ENCODE measurements at regions not wholly inside any gene's neighbourhood (a gene's known extent, or its start where the extent isn't known, plus 50 kb on each side); places are given as distances from the start of the nearest gene placed in this dataset.

GRCh38 chr9:13503599-13503998, 224.1 kb upstream of the MPDZ start:
- no peak overlapping the region for H3K9ac ChIP-seq (ENCODE audit: insufficient read depth in 1 of 2, low read depth in 2 of 2, low read length in 2 of 2)
- H3K4me3 ChIP-seq: no peak overlapping the region
- H3K9me3 ChIP-seq (replicated peaks; ENCODE audit: control insufficient read depth, insufficient read depth, low read depth, low read length): no peaks in the 10 kb centered on the region
- intact Hi-C loops (cut with micrococcal nuclease) (no loop called here), in situ Hi-C loops (cut with MboI) (no loop called here)
- WGBS (ENCODE audit: insufficient coverage, low coverage, missing lambda C conversion rate): 4% methylated on average over 2 of the region's 2 CpGs
- DNase-seq (ENCODE audit: extremely low read depth in 1 of 4, low spot score in 3 of 4): no peak
- no peaks in the 10 kb centered on the region for H3K4me1 ChIP-seq (replicated peaks in 1 of 2; ENCODE audit: control insufficient read depth in 2 of 2, insufficient read depth in 2 of 2, low read length in 2 of 2)
- H3K4me2 ChIP-seq (ENCODE audit: insufficient read depth, low read length): no peak overlapping the region
- ATAC-seq: no peak
- H3K27me3 ChIP-seq (ENCODE audit: control insufficient read depth in 2 of 2, insufficient read depth in 2 of 2, low read length in 2 of 2): no peaks in the 10 kb centered on the region
- no peak overlapping the region for H2AFZ ChIP-seq (ENCODE audit: low read depth, low read length)
- FAIRE-seq: no peak
- POLR2A ChIA-PET: no interaction called here
- no peaks in the 10 kb centered on the region for H3K9me1 ChIP-seq (ENCODE audit: control insufficient read depth, insufficient read depth, low read length)
- no peaks in the 10 kb centered on the region for H3K36me3 ChIP-seq (ENCODE audit: control insufficient read depth, insufficient read depth, low read length)
- CTCF ChIA-PET (ENCODE audit: low intra/inter-chr PET ratio): no interaction called here
- H3K27ac ChIP-seq (ENCODE audit: extremely low read depth, low read depth, low read length): no peak overlapping the region
- H3K79me2 ChIP-seq (ENCODE audit: control insufficient read depth, insufficient read depth, low read length): no peaks in the 10 kb centered on the region
- BruUV-seq (replicated peaks): no TSS peak
- no peaks in the 10 kb centered on the region for H4K20me1 ChIP-seq (replicated peaks; ENCODE audit: control insufficient read depth, insufficient read depth, low read length)
- TF ChIP-seq NR0B1 (IDR thresholded peaks at IDR 0.05; ENCODE audit: partially characterized antibody) (no peak), ZBTB11 (CRISPR knock-in tag; IDR thresholded peaks at IDR 0.05) (no peak), RNF2 (IDR thresholded peaks at IDR 0.05) (no peak), ZNF436 (CRISPR knock-in tag; IDR thresholded peaks at IDR 0.05) (no peak), HSF4 (CRISPR knock-in tag; IDR thresholded peaks at IDR 0.05; ENCODE audit: borderline replicate concordance) (no peak), ZNF239 (CRISPR knock-in tag; IDR thresholded peaks at IDR 0.05) (no peak)
- TF ChIP-seq, protein P1, sequence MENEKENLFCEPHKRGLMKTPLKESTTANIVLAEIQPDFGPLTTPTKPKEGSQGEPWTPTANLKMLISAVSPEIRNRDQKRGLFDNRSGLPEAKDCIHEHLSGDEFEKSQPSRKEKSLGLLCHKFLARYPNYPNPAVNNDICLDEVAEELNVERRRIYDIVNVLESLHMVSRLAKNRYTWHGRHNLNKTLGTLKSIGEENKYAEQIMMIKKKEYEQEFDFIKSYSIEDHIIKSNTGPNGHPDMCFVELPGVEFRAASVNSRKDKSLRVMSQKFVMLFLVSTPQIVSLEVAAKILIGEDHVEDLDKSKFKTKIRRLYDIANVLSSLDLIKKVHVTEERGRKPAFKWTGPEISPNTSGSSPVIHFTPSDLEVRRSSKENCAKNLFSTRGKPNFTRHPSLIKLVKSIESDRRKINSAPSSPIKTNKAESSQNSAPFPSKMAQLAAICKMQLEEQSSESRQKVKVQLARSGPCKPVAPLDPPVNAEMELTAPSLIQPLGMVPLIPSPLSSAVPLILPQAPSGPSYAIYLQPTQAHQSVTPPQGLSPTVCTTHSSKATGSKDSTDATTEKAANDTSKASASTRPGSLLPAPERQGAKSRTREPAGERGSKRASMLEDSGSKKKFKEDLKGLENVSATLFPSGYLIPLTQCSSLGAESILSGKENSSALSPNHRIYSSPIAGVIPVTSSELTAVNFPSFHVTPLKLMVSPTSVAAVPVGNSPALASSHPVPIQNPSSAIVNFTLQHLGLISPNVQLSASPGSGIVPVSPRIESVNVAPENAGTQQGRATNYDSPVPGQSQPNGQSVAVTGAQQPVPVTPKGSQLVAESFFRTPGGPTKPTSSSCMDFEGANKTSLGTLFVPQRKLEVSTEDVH (IDR thresholded peaks at IDR 0.05; ENCODE audit: low read depth, partially characterized antibody): no peak
- TF ChIP-seq, protein P2, sequence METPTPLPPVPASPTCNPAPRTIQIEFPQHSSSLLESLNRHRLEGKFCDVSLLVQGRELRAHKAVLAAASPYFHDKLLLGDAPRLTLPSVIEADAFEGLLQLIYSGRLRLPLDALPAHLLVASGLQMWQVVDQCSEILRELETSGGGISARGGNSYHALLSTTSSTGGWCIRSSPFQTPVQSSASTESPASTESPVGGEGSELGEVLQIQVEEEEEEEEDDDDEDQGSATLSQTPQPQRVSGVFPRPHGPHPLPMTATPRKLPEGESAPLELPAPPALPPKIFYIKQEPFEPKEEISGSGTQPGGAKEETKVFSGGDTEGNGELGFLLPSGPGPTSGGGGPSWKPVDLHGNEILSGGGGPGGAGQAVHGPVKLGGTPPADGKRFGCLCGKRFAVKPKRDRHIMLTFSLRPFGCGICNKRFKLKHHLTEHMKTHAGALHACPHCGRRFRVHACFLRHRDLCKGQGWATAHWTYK (CRISPR knock-in tag; IDR thresholded peaks at IDR 0.05): no peak

Measured in K562 (cell line).